ENCODE measurements at regions not wholly inside any gene's neighbourhood (a gene's known extent, or its start where the extent isn't known, plus 50 kb on each side); places are given as distances from the start of the nearest gene placed in this dataset.

DNA sequence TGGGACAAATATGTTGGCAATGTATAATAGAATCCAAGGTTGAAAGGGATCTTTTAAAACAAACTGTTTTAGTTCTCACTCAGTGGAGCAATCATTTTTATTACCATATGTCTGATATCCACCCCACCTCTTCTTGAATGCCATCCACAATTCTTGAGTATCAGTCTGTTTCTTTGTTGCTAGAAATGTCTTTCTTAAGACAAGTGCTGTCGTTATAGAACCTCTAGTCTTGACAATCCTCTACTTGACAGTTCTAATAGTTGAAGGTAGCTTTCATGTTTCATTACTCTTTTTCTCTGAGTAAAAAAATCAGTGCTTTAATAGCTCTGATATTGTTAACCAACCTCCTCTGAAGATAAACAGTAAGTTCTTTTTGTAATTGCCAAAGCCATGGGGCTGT is 737.9 kb downstream of the MECOM start:
- no peaks in the 10 kb centered on the region for H3K9me3 ChIP-seq (ENCODE audit: control insufficient read depth in 1 of 2, low read length in 2 of 2)
- H3K27ac ChIP-seq (ENCODE audit: low read depth, low read length) = no peak overlapping the region
- H3K36me3 ChIP-seq (ENCODE audit: control insufficient read depth in 1 of 2, insufficient read depth in 2 of 2, low read length in 2 of 2) = no peaks in the 10 kb centered on the region
- peaks cover 0 to 7% of the 10 kb centered on the region in 2 donors for H3K4me1 ChIP-seq (ENCODE audit: control insufficient read depth in 1 of 2, insufficient read depth in 2 of 2, low read length in 2 of 2)
- H3K4me3 ChIP-seq (ENCODE audit: low read depth in 1 of 2, low read length in 2 of 2) = no peak overlapping the region
- H3K27me3 ChIP-seq (ENCODE audit: control insufficient read depth in 1 of 2, insufficient read depth in 2 of 2, low read length in 2 of 2) = no peaks in the 10 kb centered on the region
- H3K9ac ChIP-seq (ENCODE audit: low read depth in 1 of 2, low read length in 2 of 2) = no peak overlapping the region

DNA sequence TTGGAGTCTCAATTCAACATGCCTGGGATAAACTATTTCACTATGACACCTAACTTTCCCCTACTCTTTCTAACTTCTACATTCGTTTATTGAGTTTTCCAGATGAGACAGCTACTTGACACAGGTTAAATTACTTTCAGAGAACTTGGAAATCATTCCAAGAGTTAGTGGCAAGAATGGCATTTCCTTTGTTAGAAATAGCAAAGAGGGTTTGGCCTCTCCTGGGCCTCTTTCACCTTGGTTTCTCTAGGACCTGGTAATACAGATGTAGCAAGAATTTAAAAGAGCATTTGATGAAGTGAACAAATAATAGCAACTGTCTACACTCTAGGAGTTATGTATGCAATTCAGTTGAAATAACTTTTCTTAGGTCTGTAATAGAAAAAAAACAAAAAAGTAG is 748.9 kb downstream of the MECOM start:
- Histone ChIP-seq H3K36me3 (ENCODE audit: control insufficient read depth in 1 of 2, insufficient read depth in 2 of 2, low read length in 2 of 2) (no peaks in the 10 kb centered on the region), H3K9ac (ENCODE audit: low read depth in 1 of 2, low read length in 2 of 2) (no peak overlapping the region), H3K9me3 (ENCODE audit: control insufficient read depth in 1 of 2, low read length in 2 of 2) (no peaks in the 10 kb centered on the region), H3K4me3 (ENCODE audit: low read depth in 1 of 2, low read length in 2 of 2) (no peak overlapping the region), H3K4me1 (ENCODE audit: control insufficient read depth in 1 of 2, insufficient read depth in 2 of 2, low read length in 2 of 2) (no peaks in the 10 kb centered on the region), H3K27ac (ENCODE audit: low read depth, low read length) (no peak overlapping the region), H3K27me3 (ENCODE audit: control insufficient read depth in 1 of 2, insufficient read depth in 2 of 2, low read length in 2 of 2) (no peaks in the 10 kb centered on the region)

DNA sequence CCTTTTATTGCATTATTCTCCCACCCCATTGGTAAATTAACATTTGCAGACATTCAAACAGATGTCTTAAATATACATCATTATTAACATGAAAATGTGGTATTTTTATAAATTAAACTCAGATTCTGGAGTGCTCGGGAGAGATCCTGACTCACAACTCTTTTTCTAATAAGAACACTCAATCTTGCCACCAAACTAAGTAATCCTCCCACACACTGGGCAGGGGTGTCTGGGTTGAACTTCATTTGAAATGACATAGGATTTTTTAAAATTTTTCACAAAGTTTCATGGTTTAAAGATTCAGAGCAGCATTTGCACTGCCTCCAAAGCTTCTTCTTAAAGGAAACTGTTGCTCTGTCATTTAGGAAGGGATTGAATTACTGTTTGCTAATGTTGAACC is 754.3 kb downstream of the MECOM start:
- no peaks in the 10 kb centered on the region for H3K9me3 ChIP-seq (ENCODE audit: control insufficient read depth in 1 of 2, low read length in 2 of 2)
- H3K4me3 ChIP-seq (ENCODE audit: low read depth in 1 of 2, low read length in 2 of 2) = no peak overlapping the region
- no peaks in the 10 kb centered on the region for H3K4me1 ChIP-seq (ENCODE audit: control insufficient read depth in 1 of 2, insufficient read depth in 2 of 2, low read length in 2 of 2)
- no peak overlapping the region for H3K27ac ChIP-seq (ENCODE audit: low read depth, low read length)
- H3K27me3 ChIP-seq (ENCODE audit: control insufficient read depth in 1 of 2, insufficient read depth in 2 of 2, low read length in 2 of 2) = no peaks in the 10 kb centered on the region
- no peak overlapping the region for H3K9ac ChIP-seq (ENCODE audit: low read depth in 1 of 2, low read length in 2 of 2)
- H3K36me3 ChIP-seq (ENCODE audit: control insufficient read depth in 1 of 2, insufficient read depth in 2 of 2, low read length in 2 of 2) = no peaks in the 10 kb centered on the region

DNA sequence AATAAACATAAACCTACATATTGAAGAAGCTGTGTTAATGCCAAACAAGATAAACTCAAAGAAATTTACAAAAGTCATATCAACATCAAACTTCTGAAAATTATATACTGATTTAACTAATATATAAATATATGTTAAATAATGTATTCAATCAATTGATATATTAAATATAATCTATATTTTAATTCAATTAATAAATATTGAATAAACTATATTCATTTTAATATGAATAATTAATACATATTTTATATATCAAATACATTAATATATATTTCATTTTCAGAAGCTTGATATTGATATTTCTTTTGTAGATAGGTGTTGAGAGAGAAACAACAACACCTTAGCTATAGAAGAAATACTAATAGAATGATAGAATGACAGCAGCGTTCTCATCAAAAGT is 768.1 kb downstream of the MECOM start:
- Histone ChIP-seq H3K27me3 (ENCODE audit: control insufficient read depth in 1 of 2, insufficient read depth in 2 of 2, low read length in 2 of 2) (no peaks in the 10 kb centered on the region), H3K4me3 (ENCODE audit: low read depth in 1 of 2, low read length in 2 of 2) (no peak overlapping the region), H3K36me3 (ENCODE audit: control insufficient read depth in 1 of 2, insufficient read depth in 2 of 2, low read length in 2 of 2) (no peaks in the 10 kb centered on the region), H3K9ac (ENCODE audit: low read depth in 1 of 2, low read length in 2 of 2) (no peak overlapping the region), H3K27ac (ENCODE audit: low read depth, low read length) (no peak overlapping the region), H3K4me1 (ENCODE audit: control insufficient read depth in 1 of 2, insufficient read depth in 2 of 2, low read length in 2 of 2) (no peaks in the 10 kb centered on the region), H3K9me3 (ENCODE audit: control insufficient read depth in 1 of 2, low read length in 2 of 2) (no peaks in the 10 kb centered on the region)

DNA sequence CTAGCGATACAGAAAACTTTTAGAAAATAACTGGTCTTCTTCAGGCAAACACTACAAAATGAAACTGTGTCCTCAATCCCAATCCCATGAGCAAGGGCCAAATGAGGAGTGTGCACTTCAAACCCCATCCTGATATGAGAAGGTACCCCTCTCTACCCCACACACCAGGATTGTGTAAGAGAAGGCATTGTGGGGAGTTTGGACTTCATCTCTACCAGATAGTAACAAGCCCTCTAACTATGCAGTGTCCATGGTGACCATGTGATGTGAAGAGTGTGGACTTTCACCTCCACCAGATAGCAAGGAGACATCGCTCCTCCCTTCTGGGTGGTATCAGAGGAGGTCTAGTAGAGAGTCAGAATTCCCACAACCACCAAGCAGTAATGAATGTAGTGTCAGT is 769.3 kb downstream of the MECOM start:
- Histone ChIP-seq H3K27me3 (ENCODE audit: control insufficient read depth in 1 of 2, insufficient read depth in 2 of 2, low read length in 2 of 2) (no peaks in the 10 kb centered on the region), H3K27ac (ENCODE audit: low read depth, low read length) (no peak overlapping the region), H3K36me3 (ENCODE audit: control insufficient read depth in 1 of 2, insufficient read depth in 2 of 2, low read length in 2 of 2) (no peaks in the 10 kb centered on the region), H3K9ac (ENCODE audit: low read depth in 1 of 2, low read length in 2 of 2) (no peak overlapping the region), H3K4me1 (ENCODE audit: control insufficient read depth in 1 of 2, insufficient read depth in 2 of 2, low read length in 2 of 2) (no peaks in the 10 kb centered on the region), H3K9me3 (ENCODE audit: control insufficient read depth in 1 of 2, low read length in 2 of 2) (no peaks in the 10 kb centered on the region), H3K4me3 (ENCODE audit: low read depth in 1 of 2, low read length in 2 of 2) (no peak overlapping the region)

GRCh38 chr3:168889666-168890065 is 773.8 kb downstream of the MECOM start:
- H3K27me3 ChIP-seq (ENCODE audit: control insufficient read depth in 1 of 2, insufficient read depth in 2 of 2, low read length in 2 of 2) = no peaks in the 10 kb centered on the region
- H3K9ac ChIP-seq (ENCODE audit: low read depth in 1 of 2, low read length in 2 of 2) = no peak overlapping the region
- H3K9me3 ChIP-seq (ENCODE audit: control insufficient read depth in 1 of 2, low read length in 2 of 2) = no peaks in the 10 kb centered on the region
- H3K4me1 ChIP-seq (ENCODE audit: control insufficient read depth in 1 of 2, insufficient read depth in 2 of 2, low read length in 2 of 2) = no peaks in the 10 kb centered on the region
- H3K4me3 ChIP-seq (ENCODE audit: low read depth in 1 of 2, low read length in 2 of 2) = no peak overlapping the region
- no peak overlapping the region for H3K27ac ChIP-seq (ENCODE audit: low read depth, low read length)
- no peaks in the 10 kb centered on the region for H3K36me3 ChIP-seq (ENCODE audit: control insufficient read depth in 1 of 2, insufficient read depth in 2 of 2, low read length in 2 of 2)

DNA sequence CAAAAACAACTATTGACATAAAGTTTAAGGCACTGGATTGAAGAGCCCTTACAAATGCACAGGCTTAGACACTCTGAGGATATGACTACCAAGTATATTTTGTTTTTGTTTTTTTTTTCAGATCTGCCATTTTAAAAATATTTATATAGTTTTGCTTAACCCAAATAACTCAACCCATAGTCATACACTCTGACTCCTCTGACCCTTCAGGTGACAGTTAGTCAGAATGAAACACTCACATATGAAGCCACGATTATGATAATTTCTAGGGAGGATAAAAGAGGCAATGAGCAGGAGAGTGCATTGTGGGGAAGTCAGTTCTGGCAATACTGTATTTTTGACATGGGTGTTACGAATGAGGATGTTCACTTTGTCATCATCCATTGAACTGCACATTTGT is 774.7 kb downstream of the MECOM start:
- Histone ChIP-seq H3K36me3 (ENCODE audit: control insufficient read depth in 1 of 2, insufficient read depth in 2 of 2, low read length in 2 of 2) (no peaks in the 10 kb centered on the region), H3K4me1 (ENCODE audit: control insufficient read depth in 1 of 2, insufficient read depth in 2 of 2, low read length in 2 of 2) (no peaks in the 10 kb centered on the region), H3K27me3 (ENCODE audit: control insufficient read depth in 1 of 2, insufficient read depth in 2 of 2, low read length in 2 of 2) (no peaks in the 10 kb centered on the region), H3K9me3 (ENCODE audit: control insufficient read depth in 1 of 2, low read length in 2 of 2) (no peaks in the 10 kb centered on the region), H3K27ac (ENCODE audit: low read depth, low read length) (no peak overlapping the region), H3K9ac (ENCODE audit: low read depth in 1 of 2, low read length in 2 of 2) (no peak overlapping the region), H3K4me3 (ENCODE audit: low read depth in 1 of 2, low read length in 2 of 2) (no peak overlapping the region)

DNA sequence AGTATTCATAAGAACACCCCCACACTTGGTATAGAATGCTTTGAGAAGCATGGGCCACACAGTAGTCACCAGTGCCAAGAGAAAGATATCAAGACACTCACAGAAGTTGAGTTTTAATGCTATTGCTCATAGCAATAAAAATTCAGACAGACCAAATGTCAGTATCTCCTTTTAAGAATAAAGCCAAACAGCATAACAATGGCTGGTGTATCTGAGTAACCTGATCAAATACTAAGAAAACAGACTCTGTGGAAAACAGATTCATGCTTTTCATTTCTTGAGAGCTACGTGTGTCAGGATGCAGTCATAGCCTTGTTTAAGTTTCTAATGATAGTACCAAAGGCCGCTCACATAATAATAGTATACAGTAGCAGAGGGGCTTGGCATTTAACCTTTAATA is 778.5 kb downstream of the MECOM start:
- Histone ChIP-seq H3K27ac (ENCODE audit: low read depth, low read length) (no peak overlapping the region), H3K27me3 (ENCODE audit: control insufficient read depth in 1 of 2, insufficient read depth in 2 of 2, low read length in 2 of 2) (no peaks in the 10 kb centered on the region), H3K4me3 (ENCODE audit: low read depth in 1 of 2, low read length in 2 of 2) (no peak overlapping the region), H3K9me3 (ENCODE audit: control insufficient read depth in 1 of 2, low read length in 2 of 2) (no peaks in the 10 kb centered on the region), H3K9ac (ENCODE audit: low read depth in 1 of 2, low read length in 2 of 2) (no peak overlapping the region), H3K36me3 (ENCODE audit: control insufficient read depth in 1 of 2, insufficient read depth in 2 of 2, low read length in 2 of 2) (no peaks in the 10 kb centered on the region), H3K4me1 (ENCODE audit: control insufficient read depth in 1 of 2, insufficient read depth in 2 of 2, low read length in 2 of 2) (no peaks in the 10 kb centered on the region)

- Histone ChIP-seq H3K36me3 (ENCODE audit: control insufficient read depth in 1 of 2, insufficient read depth in 2 of 2, low read length in 2 of 2) (no peaks in the 10 kb centered on the region), H3K27me3 (ENCODE audit: control insufficient read depth in 1 of 2, insufficient read depth in 2 of 2, low read length in 2 of 2) (no peaks in the 10 kb centered on the region), H3K9me3 (ENCODE audit: control insufficient read depth in 1 of 2, low read length in 2 of 2) (no peaks in the 10 kb centered on the region), H3K4me1 (ENCODE audit: control insufficient read depth in 1 of 2, insufficient read depth in 2 of 2, low read length in 2 of 2) (no peaks in the 10 kb centered on the region), H3K27ac (ENCODE audit: low read depth, low read length) (no peak overlapping the region), H3K4me3 (ENCODE audit: low read depth in 1 of 2, low read length in 2 of 2) (no peak overlapping the region), H3K9ac (ENCODE audit: low read depth in 1 of 2, low read length in 2 of 2) (no peak overlapping the region)
These were observed 779.1 kb downstream of the MECOM start for GRCh38 chr3:168884353-168884903.

- Histone ChIP-seq H3K9ac (ENCODE audit: low read depth in 1 of 2, low read length in 2 of 2) (no peak overlapping the region), H3K9me3 (ENCODE audit: control insufficient read depth in 1 of 2, low read length in 2 of 2) (no peaks in the 10 kb centered on the region), H3K4me3 (ENCODE audit: low read depth in 1 of 2, low read length in 2 of 2) (no peak overlapping the region), H3K36me3 (ENCODE audit: control insufficient read depth in 1 of 2, insufficient read depth in 2 of 2, low read length in 2 of 2) (no peaks in the 10 kb centered on the region), H3K27ac (ENCODE audit: low read depth, low read length) (no peak overlapping the region), H3K27me3 (ENCODE audit: control insufficient read depth in 1 of 2, insufficient read depth in 2 of 2, low read length in 2 of 2) (no peaks in the 10 kb centered on the region), H3K4me1 (ENCODE audit: control insufficient read depth in 1 of 2, insufficient read depth in 2 of 2, low read length in 2 of 2) (peaks cover 1 to 8% of the 10 kb centered on the region in 2 donors)
These were observed 780.4 kb downstream of the MECOM start for GRCh38 chr3:168883145-168883544.

GRCh38 chr3:168881804-168882203 is 781.7 kb downstream of the MECOM start:
- Histone ChIP-seq H3K4me1 (ENCODE audit: control insufficient read depth in 1 of 2, insufficient read depth in 2 of 2, low read length in 2 of 2) (peaks cover 8 to 9% of the 10 kb centered on the region in 2 donors), H3K4me3 (ENCODE audit: low read depth in 1 of 2, low read length in 2 of 2) (no peak overlapping the region), H3K27me3 (ENCODE audit: control insufficient read depth in 1 of 2, insufficient read depth in 2 of 2, low read length in 2 of 2) (no peaks in the 10 kb centered on the region), H3K9me3 (ENCODE audit: control insufficient read depth in 1 of 2, low read length in 2 of 2) (no peaks in the 10 kb centered on the region), H3K27ac (ENCODE audit: low read depth, low read length) (no peak overlapping the region), H3K9ac (ENCODE audit: low read depth in 1 of 2, low read length in 2 of 2) (no peak overlapping the region), H3K36me3 (ENCODE audit: control insufficient read depth in 1 of 2, insufficient read depth in 2 of 2, low read length in 2 of 2) (no peaks in the 10 kb centered on the region)

Measured in duodenal mucosa (tissue), 2 donors.